ENCODE measurements at regions not wholly inside any gene's neighbourhood (a gene's known extent, or its start where the extent isn't known, plus 50 kb on each side); places are given as distances from the start of the nearest gene placed in this dataset.
"Not testable (repeated sequence)": the region's sequence is repeated elsewhere in the genome, so short reads cannot be mapped to it uniquely, and the experiment has no call there.

DNA sequence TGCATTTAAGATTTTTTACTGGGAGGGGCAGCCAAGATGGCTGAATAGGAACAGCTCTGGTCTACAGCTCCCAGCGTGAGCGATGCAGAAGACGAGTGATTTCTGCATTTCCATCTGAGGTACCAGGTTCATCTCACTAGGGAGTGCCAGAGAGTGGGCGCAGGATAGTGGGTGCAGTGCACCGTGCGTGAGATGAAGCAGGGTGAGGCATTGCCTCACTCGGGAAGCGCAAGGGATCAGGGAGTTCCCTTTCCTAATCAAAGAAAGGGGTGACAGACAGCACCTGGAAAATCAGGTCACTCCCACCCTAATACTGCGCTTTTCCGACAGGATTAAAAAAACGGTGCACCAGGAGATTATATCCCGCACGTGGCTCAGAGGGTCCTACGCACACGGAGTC lies 192.8 kb downstream of the MAGEB17 start:
- H3K9me3 Mint-ChIP-seq; intact Hi-C loops (cut with micrococcal nuclease); H3K27ac Mint-ChIP-seq; H3K36me3 Mint-ChIP-seq (ENCODE audit: low read depth); H3K4me3 Mint-ChIP-seq; DNase-seq; H3K27me3 Mint-ChIP-seq; H3K4me1 Mint-ChIP-seq: not testable (repeated sequence)

- no peaks in the 10 kb centered on the region for H3K9me3 Mint-ChIP-seq
- H3K4me1 Mint-ChIP-seq, result no peaks in the 10 kb centered on the region
- intact Hi-C loops (cut with micrococcal nuclease), result no loop called here
- no peaks in the 10 kb centered on the region for H3K36me3 Mint-ChIP-seq (ENCODE audit: low read depth)
- H3K27me3 Mint-ChIP-seq, result peaks cover 1% of the 10 kb centered on the region
- H3K4me3 Mint-ChIP-seq, result no peak overlapping the region
- no peak for DNase-seq
- H3K27ac Mint-ChIP-seq, result no peak overlapping the region
Observed at GRCh38 chrX:16368696-16369095, 201.4 kb downstream of the MAGEB17 start.

DNA sequence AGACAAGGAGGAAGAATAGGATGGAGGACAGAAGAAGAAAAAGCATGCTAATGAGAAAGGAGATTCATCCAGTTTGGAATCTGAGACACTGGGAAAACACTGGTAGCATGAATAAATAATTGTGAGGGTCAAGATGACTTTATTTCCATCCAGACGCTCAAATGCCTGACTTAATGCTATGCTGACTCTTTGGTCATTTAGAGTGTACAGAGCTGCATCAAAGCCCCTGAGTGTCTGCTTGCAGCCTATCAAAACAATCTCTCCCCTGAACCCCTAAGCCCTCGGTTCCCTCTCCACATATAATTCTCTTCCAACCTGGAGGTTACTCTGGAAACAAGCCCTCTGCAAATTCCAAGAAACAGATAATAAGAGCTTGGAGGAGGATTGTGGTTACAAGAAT lies 208.8 kb downstream of the MAGEB17 start:
- no peaks in the 10 kb centered on the region for H3K36me3 Mint-ChIP-seq (ENCODE audit: low read depth)
- intact Hi-C loops (cut with micrococcal nuclease), result no loop called here

GRCh38 chrX:16386126-16386525 lies 218.8 kb downstream of the MAGEB17 start:
- H3K9me3 Mint-ChIP-seq, result no peaks in the 10 kb centered on the region
- no peak for DNase-seq
- H3K27me3 Mint-ChIP-seq, result peaks cover 2% of the 10 kb centered on the region
- no peaks in the 10 kb centered on the region for H3K4me1 Mint-ChIP-seq
- no peaks in the 10 kb centered on the region for H3K36me3 Mint-ChIP-seq (ENCODE audit: low read depth)
- no peak overlapping the region for H3K27ac Mint-ChIP-seq
- H3K4me3 Mint-ChIP-seq, result no peak overlapping the region
- intact Hi-C loops (cut with micrococcal nuclease), result no loop called here

More for the DNA sequence above, 208.8 kb downstream of the MAGEB17 start:
- no peak overlapping the region for H3K27ac Mint-ChIP-seq
- no peak for DNase-seq
- H3K27me3 Mint-ChIP-seq, result peaks cover 1% of the 10 kb centered on the region
- no peaks in the 10 kb centered on the region for H3K4me1 Mint-ChIP-seq
- H3K4me3 Mint-ChIP-seq, result no peak overlapping the region
- H3K9me3 Mint-ChIP-seq, result no peaks in the 10 kb centered on the region

DNA sequence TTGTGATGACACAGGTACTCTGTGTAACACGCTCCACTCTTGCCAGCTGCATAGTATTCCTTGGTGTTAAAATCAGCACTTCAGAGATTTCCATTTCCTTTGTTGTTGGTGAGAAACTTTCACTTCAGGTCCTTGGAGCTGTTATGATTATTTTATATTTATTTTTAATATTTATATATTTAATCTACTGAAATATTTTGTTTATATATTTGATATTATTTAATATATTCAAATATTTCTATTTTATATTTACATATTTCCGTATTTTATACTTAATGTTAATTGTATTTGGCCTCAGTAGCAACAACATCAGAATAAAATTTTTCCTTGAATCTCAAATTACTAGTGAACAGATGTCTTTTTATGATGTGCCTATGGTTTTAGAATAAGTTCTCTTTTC lies 225.3 kb downstream of the MAGEB17 start:
- Mint-ChIP-seq H3K4me3 (no peak overlapping the region), H3K9me3 (no peaks in the 10 kb centered on the region), H3K27ac (no peak overlapping the region), H3K4me1 (no peaks in the 10 kb centered on the region), H3K36me3 (ENCODE audit: low read depth) (no peaks in the 10 kb centered on the region), H3K27me3 (no peaks in the 10 kb centered on the region)
- intact Hi-C loops (cut with micrococcal nuclease), result no loop called here
- DNase-seq, result no peak

GRCh38 chrX:16394290-16394689 lies 227.0 kb downstream of the MAGEB17 start:
- H3K9me3 Mint-ChIP-seq, result no peaks in the 10 kb centered on the region
- H3K27ac Mint-ChIP-seq, result no peak overlapping the region
- DNase-seq, result no peak
- H3K36me3 Mint-ChIP-seq (ENCODE audit: low read depth), result no peaks in the 10 kb centered on the region
- H3K4me3 Mint-ChIP-seq, result no peak overlapping the region
- H3K27me3 Mint-ChIP-seq, result no peaks in the 10 kb centered on the region
- intact Hi-C loops (cut with micrococcal nuclease), result no loop called here
- no peaks in the 10 kb centered on the region for H3K4me1 Mint-ChIP-seq

DNA sequence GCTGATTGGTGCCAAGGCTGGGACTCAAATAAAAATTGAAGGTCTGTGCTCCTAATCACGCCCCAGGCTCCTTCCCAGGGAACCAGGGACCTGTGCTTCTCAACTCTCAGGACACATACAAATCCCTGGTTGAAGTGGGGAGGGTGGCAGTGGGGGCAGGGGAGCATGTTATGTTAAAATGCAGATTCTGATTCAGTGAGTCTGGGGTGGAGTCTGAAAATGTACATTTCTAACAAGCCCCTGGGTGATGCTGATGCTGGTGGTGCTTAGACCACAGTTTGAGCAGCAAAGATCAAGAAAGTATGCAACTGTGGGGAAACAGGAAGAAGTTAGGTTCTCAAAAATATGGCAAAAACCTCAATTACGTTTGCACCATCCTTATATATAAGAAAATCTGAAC lies 236.5 kb downstream of the MAGEB17 start:
- H3K27me3 Mint-ChIP-seq, result no peaks in the 10 kb centered on the region
- no peak overlapping the region for H3K4me3 Mint-ChIP-seq
- H3K4me1 Mint-ChIP-seq, result no peaks in the 10 kb centered on the region
- DNase-seq, result no peak
- H3K27ac Mint-ChIP-seq, result no peak overlapping the region
- H3K9me3 Mint-ChIP-seq, result no peaks in the 10 kb centered on the region
- H3K36me3 Mint-ChIP-seq (ENCODE audit: low read depth), result no peaks in the 10 kb centered on the region
- intact Hi-C loops (cut with micrococcal nuclease), result no loop called here

- Mint-ChIP-seq H3K4me3 (no peak overlapping the region), H3K27me3 (peaks cover 1% of the 10 kb centered on the region), H3K27ac (no peak overlapping the region), H3K4me1 (no peaks in the 10 kb centered on the region), H3K36me3 (ENCODE audit: low read depth) (no peaks in the 10 kb centered on the region), H3K9me3 (no peaks in the 10 kb centered on the region)
- intact Hi-C loops (cut with micrococcal nuclease), result no loop called here
- DNase-seq, result no peak
Observed at GRCh38 chrX:16416588-16416987, 233.4 kb upstream of the S100G start.

DNA sequence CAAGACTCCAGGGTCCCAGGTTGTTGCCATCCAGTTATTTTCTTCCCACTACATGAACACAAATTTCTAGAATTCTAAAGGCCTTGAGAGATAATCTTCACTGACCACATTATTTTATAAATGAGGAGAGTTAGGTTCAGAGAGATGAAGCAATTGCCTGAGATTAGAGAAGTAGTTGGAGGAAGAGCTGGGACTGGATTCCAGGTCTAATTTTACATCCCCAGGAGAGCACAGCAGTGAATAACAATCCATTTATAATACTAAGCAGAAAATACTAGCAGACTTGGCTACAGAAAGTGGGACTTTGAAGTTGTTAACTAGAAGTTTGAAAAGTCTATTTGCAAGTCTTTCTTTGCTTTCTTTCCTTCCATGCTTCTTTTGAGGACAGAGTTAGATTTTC lies 231.3 kb upstream of the S100G start:
- H3K27ac Mint-ChIP-seq, result no peak overlapping the region
- H3K4me3 Mint-ChIP-seq, result no peak overlapping the region

GRCh38 chrX:16427668-16428067 lies 222.3 kb upstream of the S100G start:
- no peaks in the 10 kb centered on the region for H3K9me3 Mint-ChIP-seq
- DNase-seq, result no peak
- H3K4me1 Mint-ChIP-seq, result peaks cover 6% of the 10 kb centered on the region
- H3K4me3 Mint-ChIP-seq, result no peak overlapping the region
- no peaks in the 10 kb centered on the region for H3K27me3 Mint-ChIP-seq
- H3K27ac Mint-ChIP-seq, result no peak overlapping the region
- intact Hi-C loops (cut with micrococcal nuclease), result no loop called here
- no peaks in the 10 kb centered on the region for H3K36me3 Mint-ChIP-seq (ENCODE audit: low read depth)

More for the DNA sequence above, 231.3 kb upstream of the S100G start:
- no peaks in the 10 kb centered on the region for H3K36me3 Mint-ChIP-seq (ENCODE audit: low read depth)
- no peak for DNase-seq
- H3K4me1 Mint-ChIP-seq, result no peaks in the 10 kb centered on the region
- H3K27me3 Mint-ChIP-seq, result no peaks in the 10 kb centered on the region
- intact Hi-C loops (cut with micrococcal nuclease), result no loop called here
- H3K9me3 Mint-ChIP-seq, result no peaks in the 10 kb centered on the region

DNA sequence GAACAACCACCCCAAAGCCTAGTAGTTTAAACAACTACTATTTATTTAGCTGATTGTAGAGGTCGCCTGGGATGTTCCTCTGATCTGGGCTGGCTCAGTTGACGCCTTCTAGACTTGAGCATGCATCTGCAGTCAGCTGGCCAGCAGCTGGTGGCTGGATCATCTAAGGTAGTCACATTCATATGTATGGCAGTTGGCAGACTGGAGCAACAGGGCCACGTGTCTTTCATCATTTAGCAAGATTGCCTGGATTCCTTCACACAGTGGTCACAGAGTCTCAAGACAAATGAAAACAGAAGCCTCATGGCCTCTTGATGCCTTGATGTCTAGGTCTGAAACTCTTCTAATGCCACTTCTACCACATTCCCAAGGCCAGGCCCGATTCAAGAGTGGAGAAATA lies 220.6 kb upstream of the S100G start:
- H3K4me1 Mint-ChIP-seq, result peaks cover 9% of the 10 kb centered on the region
- no peaks in the 10 kb centered on the region for H3K9me3 Mint-ChIP-seq
- intact Hi-C loops (cut with micrococcal nuclease), result no loop called here
- no peaks in the 10 kb centered on the region for H3K27me3 Mint-ChIP-seq
- no peak for DNase-seq
- no peaks in the 10 kb centered on the region for H3K36me3 Mint-ChIP-seq (ENCODE audit: low read depth)
- H3K4me3 Mint-ChIP-seq, result no peak overlapping the region
- H3K27ac Mint-ChIP-seq, result no peak overlapping the region

GRCh38 chrX:16431266-16431665 lies 218.7 kb upstream of the S100G start:
- Mint-ChIP-seq H3K4me3 (no peak overlapping the region), H3K9me3 (no peaks in the 10 kb centered on the region), H3K36me3 (ENCODE audit: low read depth) (no peaks in the 10 kb centered on the region), H3K4me1 (peaks cover 8% of the 10 kb centered on the region), H3K27ac (no peak overlapping the region), H3K27me3 (no peaks in the 10 kb centered on the region)
- intact Hi-C loops (cut with micrococcal nuclease), result loop anchor here (10.0 kb wide), 1 partner anchor 264 kb away; no protein-coding TSS in a partner anchor
- DNase-seq, result no peak

- Mint-ChIP-seq H3K4me3 (no peak overlapping the region), H3K4me1 (peaks cover 8% of the 10 kb centered on the region), H3K9me3 (no peaks in the 10 kb centered on the region), H3K36me3 (ENCODE audit: low read depth) (no peaks in the 10 kb centered on the region), H3K27ac (no peak overlapping the region), H3K27me3 (no peaks in the 10 kb centered on the region)
- intact Hi-C loops (cut with micrococcal nuclease), result loop anchor here (10.0 kb wide), 1 partner anchor 262 kb away; no protein-coding TSS in a partner anchor
- DNase-seq, result peak; percentile 61
Observed at GRCh38 chrX:16433021-16433420, 216.9 kb upstream of the S100G start.

GRCh38 chrX:16435399-16435986 lies 214.5 kb upstream of the S100G start:
- Mint-ChIP-seq H3K27ac (no peak overlapping the region), H3K4me1 (peaks cover 8% of the 10 kb centered on the region), H3K27me3 (no peaks in the 10 kb centered on the region), H3K4me3 (no peak overlapping the region), H3K9me3 (no peaks in the 10 kb centered on the region), H3K36me3 (ENCODE audit: low read depth) (no peaks in the 10 kb centered on the region)
- intact Hi-C loops (cut with micrococcal nuclease), result loop anchor here (10.0 kb wide), 1 partner anchor 259 kb away; no protein-coding TSS in a partner anchor
- no peak for DNase-seq

Measured in activated CD4-positive, alpha-beta T cell treated with anti-CD3 and anti-CD28 coated beads, Interleukin-2, amount 10 ng/mL, durations not matched to agents 24 days and 14 days (primary cell).